Ascending aorta (tissue), 2 donors: ENCODE measurements at regions not wholly inside any gene's neighbourhood (a gene's known extent, or its start where the extent isn't known, plus 50 kb on each side); places are given as distances from the start of the nearest gene placed in this dataset.

Experiments used
- DNase-seq, 2 donors: peaks; one replicate each; pipeline ENCODE4 v3.0.0-alpha.2; 2019; ENCODE audit warnings: low spot score in 2 of 2
- H3K27ac ChIP-seq, 2 donors: fragments of 200-600 bp; sonication (generic); one replicate each; pipeline ENCODE4 v1.5.1; 2016 to 2017; ENCODE audit warnings: mild to moderate bottlenecking in 1 of 2
- H3K27me3 ChIP-seq: fragments of 200-600 bp; sonication (generic); one replicate; pipeline ENCODE4 v1.5.1; 2017
- H3K36me3 ChIP-seq, 2 donors: fragments of 200-600 bp; sonication (generic); one replicate each; pipeline ENCODE4 v1.5.1; 2016
- H3K4me1 ChIP-seq, 2 donors: fragments of 200-600 bp; sonication (generic); one replicate each; pipeline ENCODE4 v1.5.1; 2016 to 2017; ENCODE audit warnings: mild to moderate bottlenecking in 1 of 2
- H3K4me3 ChIP-seq, 2 donors: fragments of 200-600 bp; sonication (generic); one replicate each; pipeline ENCODE4 v1.5.1; 2016 to 2017; ENCODE audit warnings: mild to moderate bottlenecking in 1 of 2
- H3K9me3 ChIP-seq, 2 donors: fragments of 200-600 bp; sonication (generic); one replicate each; pipeline ENCODE4 v1.5.1; 2016
- intact Hi-C: fragments of 100-400 bp; cut with DNase I; formaldehyde crosslinking; loops from one replicate; pipeline ENCODE4 v1.15.1; 2023
- TF ChIP-seq, protein P1 (sequence below), 3 experiments: fragments of 200-600 bp in 2 of 3; fragments of 450-650 bp in 1 of 3; sonication (generic) in 2 of 3; IDR thresholded peaks; one replicate each; pipeline ENCODE4 v1.5.1; 2016 to 2019; ENCODE audit warnings: antibody characterized with exemption in 3 of 3, mild to moderate bottlenecking in 1 of 3, moderate library complexity in 1 of 3

DNA sequence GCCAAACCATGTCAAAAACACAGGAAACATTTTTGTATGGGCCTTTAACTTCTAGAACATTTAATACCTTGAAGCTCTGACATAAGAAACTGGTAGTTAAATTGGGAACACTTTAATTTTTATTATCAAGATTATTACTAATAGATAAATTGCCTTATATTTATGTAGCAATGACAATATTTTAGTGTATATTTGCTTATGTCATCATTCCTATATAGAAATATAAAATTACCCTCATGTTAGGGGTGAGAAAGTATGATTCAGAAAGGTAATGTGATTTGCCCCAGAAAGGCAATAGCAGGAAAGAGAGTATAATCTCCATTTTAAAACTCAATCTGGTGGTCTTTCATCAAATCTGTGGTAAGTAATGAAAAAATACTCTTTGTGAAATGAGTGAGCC is 147.4 kb downstream of the IL15 start:
- intact Hi-C loops: no loop called here
- no peaks in the 10 kb centered on the region for H3K9me3 ChIP-seq
- H3K27me3 ChIP-seq: no peaks in the 10 kb centered on the region
- TF ChIP-seq, protein P1, sequence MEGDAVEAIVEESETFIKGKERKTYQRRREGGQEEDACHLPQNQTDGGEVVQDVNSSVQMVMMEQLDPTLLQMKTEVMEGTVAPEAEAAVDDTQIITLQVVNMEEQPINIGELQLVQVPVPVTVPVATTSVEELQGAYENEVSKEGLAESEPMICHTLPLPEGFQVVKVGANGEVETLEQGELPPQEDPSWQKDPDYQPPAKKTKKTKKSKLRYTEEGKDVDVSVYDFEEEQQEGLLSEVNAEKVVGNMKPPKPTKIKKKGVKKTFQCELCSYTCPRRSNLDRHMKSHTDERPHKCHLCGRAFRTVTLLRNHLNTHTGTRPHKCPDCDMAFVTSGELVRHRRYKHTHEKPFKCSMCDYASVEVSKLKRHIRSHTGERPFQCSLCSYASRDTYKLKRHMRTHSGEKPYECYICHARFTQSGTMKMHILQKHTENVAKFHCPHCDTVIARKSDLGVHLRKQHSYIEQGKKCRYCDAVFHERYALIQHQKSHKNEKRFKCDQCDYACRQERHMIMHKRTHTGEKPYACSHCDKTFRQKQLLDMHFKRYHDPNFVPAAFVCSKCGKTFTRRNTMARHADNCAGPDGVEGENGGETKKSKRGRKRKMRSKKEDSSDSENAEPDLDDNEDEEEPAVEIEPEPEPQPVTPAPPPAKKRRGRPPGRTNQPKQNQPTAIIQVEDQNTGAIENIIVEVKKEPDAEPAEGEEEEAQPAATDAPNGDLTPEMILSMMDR (IDR thresholded peaks at IDR 0.05): no peak
- no peak overlapping the region for H3K4me3 ChIP-seq
- DNase-seq: no peak
- no peaks in the 10 kb centered on the region for H3K4me1 ChIP-seq
- no peaks in the 10 kb centered on the region for H3K36me3 ChIP-seq
- no peak overlapping the region for H3K27ac ChIP-seq

- DNase-seq: no peak
- TF ChIP-seq, protein P1 (IDR thresholded peaks at IDR 0.05): no peak
- Histone ChIP-seq H3K4me1 (no peaks in the 10 kb centered on the region), H3K36me3 (no peaks in the 10 kb centered on the region), H3K27ac (no peak overlapping the region), H3K4me3 (no peak overlapping the region), H3K27me3 (no peaks in the 10 kb centered on the region), H3K9me3 (no peaks in the 10 kb centered on the region)
- intact Hi-C loops: no loop called here
Measured at GRCh38 chr4:141786946-141787345, 150.6 kb downstream of the IL15 start.

DNA sequence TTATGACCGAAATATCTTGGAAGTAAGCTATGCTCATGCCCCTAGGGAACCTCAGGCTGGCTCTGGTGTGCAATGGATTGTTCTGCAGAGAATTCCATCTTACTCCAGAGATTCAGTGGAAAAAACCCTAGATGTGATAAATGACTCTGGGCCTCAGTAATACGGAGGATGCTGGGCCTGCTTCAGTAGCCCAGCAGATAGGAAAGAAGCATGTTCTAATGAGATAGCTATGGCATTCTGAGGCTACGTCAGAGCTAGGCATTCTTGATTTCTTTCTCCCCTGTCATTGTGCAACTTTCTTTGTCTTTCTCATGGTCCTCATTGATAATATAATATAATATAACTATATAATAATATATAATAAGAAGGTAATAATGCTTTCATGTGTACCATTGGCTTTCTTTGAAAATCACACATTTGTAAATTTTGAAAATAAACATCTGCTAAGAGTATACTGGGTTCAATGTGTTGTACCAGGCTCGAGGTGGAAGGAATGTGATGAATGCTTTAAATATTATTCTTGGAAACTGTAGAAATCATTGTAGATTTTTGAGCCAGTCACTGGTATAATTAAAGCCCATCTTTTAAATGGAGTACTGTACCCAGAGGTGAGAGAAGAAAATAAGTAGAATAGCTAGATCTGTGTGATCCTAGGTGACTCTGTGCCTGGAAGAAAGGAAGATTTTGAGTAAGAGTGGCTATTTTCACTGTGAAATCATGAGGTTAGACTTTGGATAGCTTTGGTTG is 152.0 kb downstream of the IL15 start:
- no peaks in the 10 kb centered on the region for H3K4me1 ChIP-seq
- no peaks in the 10 kb centered on the region for H3K27me3 ChIP-seq
- H3K27ac ChIP-seq: no peak overlapping the region
- no peaks in the 10 kb centered on the region for H3K9me3 ChIP-seq
- H3K4me3 ChIP-seq: no peak overlapping the region
- DNase-seq: no peak
- no peaks in the 10 kb centered on the region for H3K36me3 ChIP-seq
- intact Hi-C loops: no loop called here
- TF ChIP-seq, protein P1 (IDR thresholded peaks at IDR 0.05): no peak

DNA sequence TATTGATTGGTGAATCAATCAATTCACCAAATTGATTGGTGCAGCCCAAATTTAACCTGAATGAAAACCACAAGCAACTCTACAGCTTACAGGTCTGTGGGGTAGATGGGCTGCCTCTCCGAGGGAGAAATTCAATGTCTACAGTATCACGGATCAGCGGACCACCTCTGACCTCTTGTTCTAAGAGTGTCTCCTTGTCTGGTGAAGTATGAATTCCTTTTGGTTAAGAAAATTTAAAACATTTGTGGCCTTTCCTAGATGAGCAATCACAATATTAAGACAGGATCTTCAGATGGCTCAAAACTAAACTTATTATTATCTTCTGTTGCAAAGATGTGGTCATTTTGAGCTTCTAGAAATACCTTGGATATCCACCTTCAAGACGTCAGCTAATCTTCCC is 153.3 kb downstream of the IL15 start:
- Histone ChIP-seq H3K27me3 (no peaks in the 10 kb centered on the region), H3K9me3 (no peaks in the 10 kb centered on the region), H3K4me3 (no peak overlapping the region), H3K36me3 (no peaks in the 10 kb centered on the region), H3K4me1 (no peaks in the 10 kb centered on the region), H3K27ac (no peak overlapping the region)
- intact Hi-C loops: no loop called here
- TF ChIP-seq, protein P1 (IDR thresholded peaks at IDR 0.05): no peak
- DNase-seq: no peak

DNA sequence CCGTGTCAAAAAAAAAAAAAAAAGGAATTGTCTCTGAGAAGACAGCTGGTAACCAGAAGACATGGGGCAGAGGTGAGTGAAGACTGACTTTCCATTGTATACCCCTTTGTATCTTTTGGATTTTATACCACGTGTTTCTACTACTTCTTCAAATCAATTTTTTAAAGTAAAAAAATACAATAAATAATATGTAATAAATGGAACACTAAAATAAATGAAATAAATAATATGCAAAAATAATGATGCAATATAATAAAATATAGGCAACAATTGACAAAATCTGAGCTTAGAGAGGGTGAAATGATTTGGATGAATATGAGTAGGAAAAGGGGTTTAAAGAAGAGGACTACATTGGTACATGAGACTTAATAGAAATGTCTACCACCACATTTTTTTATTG is 155.8 kb downstream of the IL15 start:
- Histone ChIP-seq H3K4me1 (no peaks in the 10 kb centered on the region), H3K4me3 (no peak overlapping the region), H3K9me3 (no peaks in the 10 kb centered on the region), H3K36me3 (no peaks in the 10 kb centered on the region), H3K27ac (no peak overlapping the region), H3K27me3 (no peaks in the 10 kb centered on the region)
- no peak for DNase-seq
- intact Hi-C loops: no loop called here
- TF ChIP-seq, protein P1 (IDR thresholded peaks at IDR 0.05): no peak

DNA sequence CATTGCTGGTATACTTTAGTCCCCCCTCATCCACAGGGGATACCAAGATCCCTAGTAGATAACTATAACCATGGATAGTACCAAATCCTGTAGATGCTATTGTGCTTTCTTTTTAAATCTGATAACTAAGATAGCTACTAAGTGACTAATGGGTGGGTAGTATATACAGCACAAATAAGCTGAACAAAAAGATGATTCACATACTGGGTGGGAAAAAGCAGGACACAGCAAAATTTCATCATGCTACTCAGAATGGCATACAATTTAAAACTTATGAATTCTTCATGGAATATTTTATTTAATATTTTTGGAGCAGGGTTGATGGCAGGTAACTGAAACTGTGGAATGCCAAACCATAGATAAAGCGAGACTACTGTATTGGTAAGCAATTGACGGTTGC is 161.6 kb downstream of the IL15 start:
- Histone ChIP-seq H3K4me3 (no peak overlapping the region), H3K27ac (no peak overlapping the region), H3K36me3 (no peaks in the 10 kb centered on the region), H3K27me3 (no peaks in the 10 kb centered on the region), H3K9me3 (no peaks in the 10 kb centered on the region), H3K4me1 (no peaks in the 10 kb centered on the region)
- intact Hi-C loops: no loop called here
- TF ChIP-seq, protein P1 (IDR thresholded peaks at IDR 0.05): no peak
- DNase-seq: no peak
